GM13976 (cell line): ENCODE measurements at regions not wholly inside any gene's neighbourhood (a gene's known extent, or its start where the extent isn't known, plus 50 kb on each side); places are given as distances from the start of the nearest gene placed in this dataset.
"Not testable (repeated sequence)": the region's sequence is repeated elsewhere in the genome, so short reads cannot be mapped to it uniquely, and the experiment has no call there.

Experiments used
- DNase-seq: peaks from one replicate; pipeline ENCODE4 v3.0.0; 2012; ENCODE audit warnings: low spot score
- in situ Hi-C: fragments of 300-500 bp; cut with MboI; formaldehyde crosslinking; loops from one replicate; pipeline ENCODE4 v1.12.0; 2022; ENCODE audit warnings: low sequenced_read_pairs, mixed read lengths, inconsistent platforms; ENCODE audit not compliant: unreplicated experiment
- TF ChIP-seq, protein P1 (sequence below): IDR thresholded peaks from 2 replicates; pipeline ENCODE4 v1.5.1; 2012; ENCODE audit warnings: borderline replicate concordance, mild to moderate bottlenecking; ENCODE audit not compliant: insufficient read depth; ENCODE audit errors: extremely low read depth, missing control alignments, control extremely low read depth

DNA sequence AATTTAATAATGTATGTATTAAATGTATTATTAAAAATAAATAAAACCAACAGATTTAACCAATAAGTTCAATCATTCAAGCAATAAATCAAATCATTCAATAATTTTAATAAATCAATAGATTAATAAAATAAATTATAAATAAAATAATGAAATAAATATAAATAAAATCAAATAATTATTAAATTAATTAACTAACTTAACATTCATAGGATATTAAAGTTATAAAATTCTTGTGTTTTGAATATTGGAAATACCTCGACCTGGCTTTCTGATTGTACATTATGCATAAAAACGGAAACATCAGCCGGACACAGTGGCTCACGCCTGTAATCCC, 182.2 kb downstream of the BANP start:
- no peak for DNase-seq
- TF ChIP-seq, protein P1, sequence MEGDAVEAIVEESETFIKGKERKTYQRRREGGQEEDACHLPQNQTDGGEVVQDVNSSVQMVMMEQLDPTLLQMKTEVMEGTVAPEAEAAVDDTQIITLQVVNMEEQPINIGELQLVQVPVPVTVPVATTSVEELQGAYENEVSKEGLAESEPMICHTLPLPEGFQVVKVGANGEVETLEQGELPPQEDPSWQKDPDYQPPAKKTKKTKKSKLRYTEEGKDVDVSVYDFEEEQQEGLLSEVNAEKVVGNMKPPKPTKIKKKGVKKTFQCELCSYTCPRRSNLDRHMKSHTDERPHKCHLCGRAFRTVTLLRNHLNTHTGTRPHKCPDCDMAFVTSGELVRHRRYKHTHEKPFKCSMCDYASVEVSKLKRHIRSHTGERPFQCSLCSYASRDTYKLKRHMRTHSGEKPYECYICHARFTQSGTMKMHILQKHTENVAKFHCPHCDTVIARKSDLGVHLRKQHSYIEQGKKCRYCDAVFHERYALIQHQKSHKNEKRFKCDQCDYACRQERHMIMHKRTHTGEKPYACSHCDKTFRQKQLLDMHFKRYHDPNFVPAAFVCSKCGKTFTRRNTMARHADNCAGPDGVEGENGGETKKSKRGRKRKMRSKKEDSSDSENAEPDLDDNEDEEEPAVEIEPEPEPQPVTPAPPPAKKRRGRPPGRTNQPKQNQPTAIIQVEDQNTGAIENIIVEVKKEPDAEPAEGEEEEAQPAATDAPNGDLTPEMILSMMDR = no peak
- in situ Hi-C loops = no loop called here

DNA sequence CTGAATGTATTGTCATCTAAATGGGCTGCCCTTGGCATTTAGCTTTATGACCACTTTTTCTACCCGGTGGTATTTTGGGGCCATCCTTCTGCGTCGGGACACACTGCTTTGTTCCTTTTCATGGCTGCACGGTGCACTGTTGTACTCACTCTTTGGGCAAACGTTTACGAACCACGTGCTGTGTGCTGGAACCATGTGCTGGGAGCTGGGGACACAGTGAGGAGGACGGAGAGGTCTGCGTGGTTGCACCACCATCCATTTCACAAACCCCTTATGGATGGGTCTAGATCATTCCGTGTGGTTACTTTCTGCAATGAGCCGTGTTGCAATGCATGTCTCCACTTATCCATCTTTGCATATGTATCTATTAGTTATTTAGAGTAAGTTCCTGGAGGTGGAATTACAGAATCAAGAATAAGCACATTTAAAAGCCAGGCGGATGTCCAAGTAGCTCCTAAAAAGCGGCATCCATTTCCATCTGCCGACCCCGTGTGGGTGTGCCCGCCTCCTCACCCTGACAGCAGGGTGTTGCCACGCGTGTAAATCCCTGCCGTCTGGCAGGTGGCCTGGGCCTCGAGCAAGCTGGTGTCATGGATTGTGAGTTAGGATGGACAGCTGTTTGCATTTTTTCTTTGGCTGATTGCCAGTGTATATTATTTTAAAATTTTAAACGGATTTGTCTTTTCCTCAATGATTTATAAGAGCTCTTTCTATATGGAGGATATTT, 183.1 kb downstream of the BANP start:
- DNase-seq, in situ Hi-C loops: not testable (repeated sequence)

DNA sequence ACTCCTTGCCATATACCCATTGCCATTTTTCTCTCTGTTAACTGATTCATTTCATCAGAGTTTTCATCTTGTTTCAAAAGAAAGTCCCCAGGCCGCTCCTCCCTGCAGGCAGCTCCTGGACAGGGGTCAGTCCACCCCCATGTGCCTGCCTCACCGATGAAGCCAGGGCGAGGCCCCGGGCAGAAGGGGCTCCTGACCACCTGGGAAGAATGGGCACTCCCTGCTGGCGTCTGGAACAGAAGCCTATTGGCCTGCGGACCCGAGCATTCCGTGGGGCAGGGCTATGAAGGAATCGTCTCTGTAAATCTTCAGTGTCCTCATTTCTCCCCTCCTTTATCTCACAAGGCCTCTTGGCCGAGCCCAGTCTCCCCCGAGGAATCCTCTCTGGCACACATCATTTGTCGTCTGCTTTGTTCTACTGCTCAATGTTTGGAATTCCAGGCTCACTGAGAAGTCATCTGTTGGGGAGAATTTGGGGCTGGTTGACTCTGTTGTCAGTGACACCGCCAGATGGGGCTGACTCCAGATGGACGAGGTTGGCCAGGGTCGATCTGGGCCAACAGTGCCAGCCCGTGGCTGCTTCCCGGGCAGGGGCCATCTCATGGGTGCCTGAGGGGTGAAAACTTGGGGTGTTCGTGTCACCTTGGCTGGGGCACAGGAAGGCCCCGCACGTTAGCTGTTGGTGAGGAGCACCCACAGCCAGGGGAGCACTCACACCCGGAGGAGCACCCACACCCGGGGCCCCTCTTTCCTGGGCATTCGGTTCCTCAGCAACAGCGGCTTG, 183.9 kb downstream of the BANP start:
- in situ Hi-C loops, DNase-seq: not testable (repeated sequence)

DNA sequence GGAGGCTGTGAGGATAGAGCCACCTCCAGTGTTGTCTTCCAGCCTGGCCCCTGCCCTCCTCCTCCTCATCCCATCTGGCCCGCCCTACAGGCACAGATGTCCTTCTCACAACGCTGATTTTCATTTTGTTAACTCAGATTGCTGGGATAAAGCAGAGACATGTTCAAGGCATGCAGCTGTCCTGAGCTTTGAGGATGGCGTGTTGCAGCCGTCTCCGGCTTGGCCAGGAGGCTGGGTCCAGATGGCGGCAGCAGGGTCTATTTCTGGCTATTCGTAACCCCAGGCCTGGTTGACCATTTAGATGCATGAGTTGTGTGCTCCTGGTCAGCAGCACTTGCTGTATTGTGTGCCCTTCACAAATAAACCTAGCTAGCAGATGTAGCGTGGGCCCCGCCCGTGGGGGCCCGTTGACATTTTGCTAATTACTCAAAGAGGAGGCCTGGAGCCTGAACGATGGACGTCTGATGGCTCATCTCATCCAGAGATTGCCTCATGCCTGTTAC, 185.0 kb downstream of the BANP start:
- DNase-seq, in situ Hi-C loops: not testable (repeated sequence)

DNA sequence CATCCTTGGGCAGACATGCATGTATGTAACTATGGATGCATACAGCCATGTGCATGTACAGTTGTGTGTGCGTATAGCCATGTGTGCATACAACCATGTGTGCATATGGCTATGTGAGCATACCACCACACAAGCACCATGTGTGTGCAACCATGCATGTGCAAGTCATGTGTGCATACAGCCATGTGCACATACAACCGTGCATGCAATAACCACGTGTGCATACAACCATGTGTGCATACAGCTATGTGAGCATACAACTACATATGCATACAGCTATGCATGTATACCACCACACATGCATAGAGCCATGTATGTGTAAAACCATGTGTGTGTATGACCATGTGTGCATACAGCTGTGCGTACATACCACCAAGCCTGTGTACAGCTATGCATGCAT, 185.7 kb downstream of the BANP start:
- DNase-seq, in situ Hi-C loops: not testable (repeated sequence)

DNA sequence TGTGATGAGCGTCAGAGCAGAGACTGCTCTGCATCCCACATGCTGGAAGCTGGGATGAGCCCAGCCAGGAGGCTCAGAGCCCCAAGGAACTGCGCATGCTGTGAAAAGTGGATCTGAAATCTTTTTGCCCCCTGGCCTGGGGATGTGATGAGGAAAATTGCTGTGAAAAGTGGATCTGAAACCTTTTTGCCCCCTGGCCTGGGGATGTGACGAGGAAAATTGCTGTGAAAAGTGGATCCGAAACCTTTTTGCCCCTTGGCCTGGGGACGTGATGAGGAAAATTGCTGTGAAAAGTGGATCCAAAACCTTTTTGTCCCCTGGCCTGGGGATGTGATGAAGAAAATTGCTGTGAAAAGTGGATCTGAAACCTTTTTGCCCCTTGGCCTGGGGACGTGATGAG, 187.9 kb downstream of the BANP start:
- DNase-seq, in situ Hi-C loops: not testable (repeated sequence)

DNA sequence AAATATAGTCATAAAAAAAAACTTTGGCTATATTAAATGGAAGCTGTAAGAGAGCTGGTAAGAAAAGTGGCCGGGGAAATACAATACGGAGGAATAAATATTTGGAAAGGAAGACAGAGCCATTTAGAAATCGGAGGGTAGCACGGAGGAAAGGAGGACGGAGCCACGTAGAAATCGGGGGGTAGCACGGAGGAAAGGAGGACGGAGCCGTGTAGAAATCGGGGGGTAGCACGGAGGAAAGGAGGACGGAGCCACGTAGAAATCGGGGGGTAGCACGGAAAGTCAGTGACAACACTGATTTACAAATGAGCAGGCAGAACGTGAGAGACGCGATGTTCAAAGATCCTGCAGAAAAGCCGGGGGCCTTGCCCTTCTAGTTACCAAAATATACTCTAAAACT, 189.0 kb downstream of the BANP start:
- in situ Hi-C loops, DNase-seq: not testable (repeated sequence)

DNA sequence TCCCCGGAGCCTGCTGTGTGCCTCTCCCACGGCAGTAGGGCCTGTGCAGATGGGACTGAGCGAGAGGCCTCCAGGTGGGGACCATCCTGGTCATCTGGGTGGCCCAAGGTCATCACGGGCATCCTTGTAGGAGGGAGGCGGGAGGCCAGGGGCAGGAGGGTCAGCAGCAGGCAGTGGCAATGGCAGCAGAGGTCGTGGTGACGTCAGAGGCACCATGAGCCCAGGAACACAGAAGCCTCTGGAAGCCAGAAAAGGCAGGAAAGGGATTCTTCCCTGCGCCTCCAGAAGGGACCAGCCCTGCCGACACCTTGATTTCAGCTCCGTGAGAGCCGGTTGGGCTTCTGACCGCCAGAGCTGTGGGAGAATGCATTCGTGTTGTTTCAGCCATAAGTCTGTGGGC, 190.3 kb downstream of the BANP start:
- TF ChIP-seq, protein P1 = no peak
- in situ Hi-C loops = no loop called here
- DNase-seq = no peak

DNA sequence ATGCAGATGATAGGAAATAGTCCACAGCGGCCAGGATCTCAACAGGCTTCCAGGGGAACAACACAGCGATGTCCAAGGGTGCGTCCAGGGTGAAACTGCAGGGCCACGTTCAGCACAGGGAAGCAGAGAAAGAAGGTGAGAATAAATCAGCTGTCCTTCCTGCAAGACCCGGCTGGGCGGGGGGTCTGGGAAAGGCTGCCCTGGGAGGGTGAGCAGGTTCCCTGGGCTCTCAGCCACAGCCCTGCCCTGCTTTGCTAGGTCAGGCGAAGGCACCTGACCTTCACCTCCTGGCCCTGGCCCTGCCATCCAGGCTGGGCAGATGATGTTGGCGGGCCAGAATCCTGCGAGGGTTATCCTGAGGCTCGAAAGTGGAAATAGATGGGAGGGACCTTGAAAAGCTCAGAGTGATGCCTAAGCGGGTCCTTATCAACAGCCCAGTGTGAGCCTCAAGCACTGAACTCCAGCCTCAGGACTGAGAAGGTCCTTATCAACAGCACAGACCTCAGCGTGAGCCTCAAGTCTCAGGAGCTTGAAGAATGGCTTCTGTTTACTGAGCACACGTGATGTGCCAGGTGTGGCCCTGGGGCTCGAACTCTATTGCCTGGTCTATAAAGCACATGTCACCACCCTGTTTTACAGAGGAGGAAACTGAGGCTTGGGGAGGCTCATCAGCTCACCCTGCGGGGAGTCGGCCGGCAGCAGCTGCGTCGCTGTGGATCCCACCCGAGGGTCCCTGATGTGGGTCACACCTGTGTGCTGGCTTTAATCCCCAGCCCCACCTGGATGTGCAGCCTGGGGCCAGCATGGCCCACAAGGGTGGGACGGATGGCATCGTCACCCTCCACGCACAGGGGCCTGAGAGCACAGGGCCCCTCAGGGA, 191.1 kb downstream of the BANP start:
- DNase-seq, in situ Hi-C loops: not testable (repeated sequence)

DNA sequence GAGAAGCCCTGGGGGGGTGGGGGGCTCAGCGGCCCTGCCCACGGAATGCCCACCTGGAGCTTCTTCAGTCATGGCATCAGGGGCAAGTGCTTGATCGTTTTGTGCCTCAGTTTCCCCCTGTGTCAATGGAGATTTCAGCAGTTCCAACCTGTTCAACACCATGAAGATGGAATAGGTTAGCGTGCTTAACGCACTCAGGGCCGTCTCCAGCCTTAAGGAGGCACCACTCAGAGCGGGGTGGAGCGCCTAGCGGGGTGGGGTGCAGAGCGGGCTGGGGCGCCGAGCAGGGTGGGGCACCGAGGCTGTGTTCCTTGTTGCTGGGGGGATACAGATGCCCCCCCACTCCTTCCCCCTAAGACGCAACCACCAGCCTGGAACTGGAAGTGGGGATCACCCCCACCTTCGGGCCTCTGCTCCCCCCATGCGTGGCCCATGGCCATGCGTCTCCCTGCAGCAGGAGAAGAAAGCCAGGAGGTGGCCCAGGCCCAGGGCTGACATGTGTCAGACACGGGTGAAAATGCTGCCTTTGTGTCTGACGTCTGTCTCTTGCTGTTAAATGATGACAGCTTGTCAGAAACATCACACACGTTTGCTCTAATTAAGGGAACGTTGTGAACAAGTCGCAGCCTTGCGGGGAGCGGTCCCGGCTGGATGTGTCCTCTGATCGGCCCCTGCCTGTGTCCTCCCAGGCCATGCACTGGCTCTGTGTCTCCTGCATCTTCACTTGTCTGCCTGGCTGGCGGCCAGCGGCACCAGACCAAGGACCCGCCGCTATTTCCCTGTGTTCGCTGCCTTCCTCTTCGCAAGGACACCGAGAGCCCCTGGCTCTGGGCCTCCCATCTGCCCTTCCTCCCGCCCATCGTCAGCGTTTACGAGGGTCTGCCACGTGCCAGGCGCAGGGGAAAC, 192.1 kb downstream of the BANP start:
- in situ Hi-C loops, DNase-seq: not testable (repeated sequence)
